ENCODE measurements at regions not wholly inside any gene's neighbourhood (a gene's known extent, or its start where the extent isn't known, plus 50 kb on each side); places are given as distances from the start of the nearest gene placed in this dataset.
"Not testable (repeated sequence)": the region's sequence is repeated elsewhere in the genome, so short reads cannot be mapped to it uniquely, and the experiment has no call there.

DNA sequence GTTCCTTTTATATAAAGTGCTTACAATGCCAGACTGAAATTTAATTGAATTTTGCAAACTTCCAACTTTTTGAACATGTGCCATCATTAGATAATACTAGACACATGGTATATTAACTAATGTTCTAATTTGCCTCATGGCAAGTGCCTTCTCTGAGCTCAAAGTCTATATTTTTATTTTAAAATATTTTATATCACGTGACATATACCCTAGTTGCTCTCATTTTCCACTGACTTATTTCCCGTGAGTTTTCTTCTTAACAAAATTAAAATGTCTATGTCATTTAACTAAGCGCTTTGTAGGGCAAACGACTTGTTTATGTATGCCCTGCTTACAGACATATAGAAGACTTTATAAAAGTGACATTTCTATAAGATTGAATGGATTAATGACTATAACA is 509.6 kb upstream of the SYT4 start:
- TF ChIP-seq ZNF565 (CRISPR knock-in tag; conservative IDR thresholded peaks at IDR 0.05; ENCODE audit: low read depth): no peak
- TF ChIP-seq TCF4 (CRISPR knock-in tag; IDR thresholded peaks at IDR 0.05; ENCODE audit: borderline replicate concordance): no peak
- TF ChIP-seq, protein P1, sequence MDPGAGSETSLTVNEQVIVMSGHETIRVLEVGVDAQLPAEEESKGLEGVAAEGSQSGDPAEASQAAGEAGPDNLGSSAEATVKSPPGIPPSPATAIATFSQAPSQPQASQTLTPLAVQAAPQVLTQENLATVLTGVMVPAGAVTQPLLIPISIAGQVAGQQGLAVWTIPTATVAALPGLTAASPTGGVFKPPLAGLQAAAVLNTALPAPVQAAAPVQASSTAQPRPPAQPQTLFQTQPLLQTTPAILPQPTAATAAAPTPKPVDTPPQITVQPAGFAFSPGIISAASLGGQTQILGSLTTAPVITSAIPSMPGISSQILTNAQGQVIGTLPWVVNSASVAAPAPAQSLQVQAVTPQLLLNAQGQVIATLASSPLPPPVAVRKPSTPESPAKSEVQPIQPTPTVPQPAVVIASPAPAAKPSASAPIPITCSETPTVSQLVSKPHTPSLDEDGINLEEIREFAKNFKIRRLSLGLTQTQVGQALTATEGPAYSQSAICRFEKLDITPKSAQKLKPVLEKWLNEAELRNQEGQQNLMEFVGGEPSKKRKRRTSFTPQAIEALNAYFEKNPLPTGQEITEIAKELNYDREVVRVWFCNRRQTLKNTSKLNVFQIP (CRISPR knock-in tag; IDR thresholded peaks at IDR 0.05; ENCODE audit: borderline replicate concordance, low read depth): no peak
- no peak for TF ChIP-seq TOX (CRISPR knock-in tag; IDR thresholded peaks at IDR 0.05; ENCODE audit: borderline replicate concordance)
- no peak for TF ChIP-seq PPARA (CRISPR knock-in tag; IDR thresholded peaks at IDR 0.05; ENCODE audit: borderline replicate concordance)
- no peak for TF ChIP-seq RARB (CRISPR knock-in tag; IDR thresholded peaks at IDR 0.05)
- no peak for TF ChIP-seq ISL1 (CRISPR knock-in tag; IDR thresholded peaks at IDR 0.05)
- TF ChIP-seq BACH2 (CRISPR knock-in tag; IDR thresholded peaks at IDR 0.05; ENCODE audit: borderline replicate concordance): no peak
- TF ChIP-seq, protein P2, sequence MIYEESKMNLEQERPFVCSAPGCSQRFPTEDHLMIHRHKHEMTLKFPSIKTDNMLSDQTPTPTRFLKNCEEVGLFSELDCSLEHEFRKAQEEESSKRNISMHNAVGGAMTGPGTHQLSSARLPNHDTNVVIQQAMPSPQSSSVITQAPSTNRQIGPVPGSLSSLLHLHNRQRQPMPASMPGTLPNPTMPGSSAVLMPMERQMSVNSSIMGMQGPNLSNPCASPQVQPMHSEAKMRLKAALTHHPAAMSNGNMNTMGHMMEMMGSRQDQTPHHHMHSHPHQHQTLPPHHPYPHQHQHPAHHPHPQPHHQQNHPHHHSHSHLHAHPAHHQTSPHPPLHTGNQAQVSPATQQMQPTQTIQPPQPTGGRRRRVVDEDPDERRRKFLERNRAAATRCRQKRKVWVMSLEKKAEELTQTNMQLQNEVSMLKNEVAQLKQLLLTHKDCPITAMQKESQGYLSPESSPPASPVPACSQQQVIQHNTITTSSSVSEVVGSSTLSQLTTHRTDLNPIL (CRISPR knock-in tag; IDR thresholded peaks at IDR 0.05; ENCODE audit: low read depth): no peak
- TF ChIP-seq OSR1 (CRISPR knock-in tag; IDR thresholded peaks at IDR 0.05): no peak
- TF ChIP-seq, protein P3, sequence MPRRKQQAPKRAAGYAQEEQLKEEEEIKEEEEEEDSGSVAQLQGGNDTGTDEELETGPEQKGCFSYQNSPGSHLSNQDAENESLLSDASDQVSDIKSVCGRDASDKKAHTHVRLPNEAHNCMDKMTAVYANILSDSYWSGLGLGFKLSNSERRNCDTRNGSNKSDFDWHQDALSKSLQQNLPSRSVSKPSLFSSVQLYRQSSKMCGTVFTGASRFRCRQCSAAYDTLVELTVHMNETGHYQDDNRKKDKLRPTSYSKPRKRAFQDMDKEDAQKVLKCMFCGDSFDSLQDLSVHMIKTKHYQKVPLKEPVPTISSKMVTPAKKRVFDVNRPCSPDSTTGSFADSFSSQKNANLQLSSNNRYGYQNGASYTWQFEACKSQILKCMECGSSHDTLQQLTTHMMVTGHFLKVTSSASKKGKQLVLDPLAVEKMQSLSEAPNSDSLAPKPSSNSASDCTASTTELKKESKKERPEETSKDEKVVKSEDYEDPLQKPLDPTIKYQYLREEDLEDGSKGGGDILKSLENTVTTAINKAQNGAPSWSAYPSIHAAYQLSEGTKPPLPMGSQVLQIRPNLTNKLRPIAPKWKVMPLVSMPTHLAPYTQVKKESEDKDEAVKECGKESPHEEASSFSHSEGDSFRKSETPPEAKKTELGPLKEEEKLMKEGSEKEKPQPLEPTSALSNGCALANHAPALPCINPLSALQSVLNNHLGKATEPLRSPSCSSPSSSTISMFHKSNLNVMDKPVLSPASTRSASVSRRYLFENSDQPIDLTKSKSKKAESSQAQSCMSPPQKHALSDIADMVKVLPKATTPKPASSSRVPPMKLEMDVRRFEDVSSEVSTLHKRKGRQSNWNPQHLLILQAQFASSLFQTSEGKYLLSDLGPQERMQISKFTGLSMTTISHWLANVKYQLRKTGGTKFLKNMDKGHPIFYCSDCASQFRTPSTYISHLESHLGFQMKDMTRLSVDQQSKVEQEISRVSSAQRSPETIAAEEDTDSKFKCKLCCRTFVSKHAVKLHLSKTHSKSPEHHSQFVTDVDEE (CRISPR knock-in tag; IDR thresholded peaks at IDR 0.05): no peak
- no peak for TF ChIP-seq ZNF70 (CRISPR knock-in tag; IDR thresholded peaks at IDR 0.05)
- TF ChIP-seq ZFP3 (CRISPR knock-in tag; IDR thresholded peaks at IDR 0.05): no peak
- no peak for TF ChIP-seq ESRRG (CRISPR knock-in tag; IDR thresholded peaks at IDR 0.05)
- no peak for TF ChIP-seq ARNTL (CRISPR knock-in tag; IDR thresholded peaks at IDR 0.05; ENCODE audit: borderline replicate concordance, low read depth)
- no peak for TF ChIP-seq CSDC2 (CRISPR knock-in tag; IDR thresholded peaks at IDR 0.05)
- no peak for TF ChIP-seq GLIS3 (CRISPR knock-in tag; IDR thresholded peaks at IDR 0.05)
- no peak for ATAC-seq

DNA sequence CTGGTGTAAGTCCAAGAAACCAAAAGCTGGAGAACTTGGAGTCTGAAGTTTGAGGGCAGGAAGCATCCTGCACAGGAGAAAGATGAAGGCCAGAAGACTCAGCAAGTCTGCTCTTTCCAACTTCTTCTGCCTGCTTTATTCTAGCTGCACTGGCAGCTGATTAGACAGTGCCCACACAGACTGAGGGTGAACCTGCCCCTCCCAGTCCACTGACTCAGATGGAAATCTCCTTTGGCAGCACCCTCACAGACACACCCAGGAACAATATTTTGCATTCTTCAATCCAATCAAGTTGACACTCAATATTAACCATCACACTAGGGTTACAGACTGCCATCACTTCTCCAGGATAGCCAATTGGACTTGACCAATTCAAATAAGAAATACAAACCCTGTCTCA is 510.4 kb upstream of the SYT4 start:
- not testable (repeated sequence) for ATAC-seq

DNA sequence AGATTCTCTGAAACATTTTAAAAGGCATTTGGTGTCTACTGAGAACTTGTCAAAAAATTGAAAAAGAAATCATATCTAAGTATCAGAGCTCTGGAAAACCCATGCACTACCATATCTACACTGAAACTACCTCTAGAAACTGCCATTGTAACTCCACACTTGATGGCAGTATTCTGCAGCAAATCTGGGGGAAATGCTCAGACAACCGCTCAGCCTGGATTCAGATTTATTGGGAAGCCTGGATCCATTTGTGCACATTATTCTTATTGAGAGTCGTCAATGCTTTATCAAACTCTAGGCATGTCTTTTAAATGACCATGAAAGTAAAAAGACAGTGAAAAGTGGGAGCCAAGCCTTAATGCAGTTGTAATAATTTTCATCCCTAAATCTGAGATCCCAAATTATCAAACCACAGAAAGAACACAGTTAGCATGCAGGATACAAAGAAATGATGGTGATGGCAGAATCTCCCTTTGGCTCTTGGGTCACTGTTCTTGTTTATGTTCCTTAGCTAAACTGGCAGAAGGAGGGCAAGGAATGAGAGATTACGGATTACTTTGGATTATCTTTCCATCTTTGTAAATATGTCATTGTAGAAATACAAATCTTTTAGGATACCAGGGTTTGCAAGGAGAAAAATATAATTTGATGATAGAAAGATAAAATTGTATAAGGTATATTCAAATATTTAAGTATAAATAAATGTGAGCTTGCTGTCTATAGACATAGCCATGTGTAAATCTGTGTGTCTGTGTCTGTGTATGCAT is 512.1 kb upstream of the SYT4 start:
- TF ChIP-seq SNAI2 (CRISPR knock-in tag; IDR thresholded peaks at IDR 0.05) (no peak), ESRRG (CRISPR knock-in tag; IDR thresholded peaks at IDR 0.05) (no peak), ZNF8 (CRISPR knock-in tag; IDR thresholded peaks at IDR 0.05) (no peak), ZFP30 (CRISPR knock-in tag; IDR thresholded peaks at IDR 0.05) (no peak), TCF4 (CRISPR knock-in tag; IDR thresholded peaks at IDR 0.05; ENCODE audit: borderline replicate concordance) (no peak), RARB (CRISPR knock-in tag; IDR thresholded peaks at IDR 0.05) (no peak), ZNF70 (CRISPR knock-in tag; IDR thresholded peaks at IDR 0.05) (no peak), ZC3H10 (CRISPR knock-in tag; IDR thresholded peaks at IDR 0.05) (no peak), CSDC2 (CRISPR knock-in tag; IDR thresholded peaks at IDR 0.05) (no peak), BACH2 (CRISPR knock-in tag; IDR thresholded peaks at IDR 0.05; ENCODE audit: borderline replicate concordance) (no peak), ARNTL (CRISPR knock-in tag; IDR thresholded peaks at IDR 0.05; ENCODE audit: borderline replicate concordance, low read depth) (no peak), ISL1 (CRISPR knock-in tag; IDR thresholded peaks at IDR 0.05) (no peak), ZFP3 (CRISPR knock-in tag; IDR thresholded peaks at IDR 0.05) (no peak)
- TF ChIP-seq, protein P3 (CRISPR knock-in tag; IDR thresholded peaks at IDR 0.05): no peak
- TF ChIP-seq, protein P2 (CRISPR knock-in tag; IDR thresholded peaks at IDR 0.05; ENCODE audit: low read depth): no peak
- ATAC-seq: peak; percentile 92

Data from SK-N-SH treated with all-trans-retinoic acid at 6 μM for 48 hours (cell line).